Stomach (tissue), 8 donors: ENCODE measurements at regions not wholly inside any gene's neighbourhood (a gene's known extent, or its start where the extent isn't known, plus 50 kb on each side); places are given as distances from the start of the nearest gene placed in this dataset.
A peak's percentile ranks its signal among the peaks of the same experiment; 100 is the strongest.

Source experiments
- DNase-seq, 2 donors: peaks; one replicate each; pipeline versions ENCODE4 v3.0.0 to v3.0.0-alpha.2; 2013 to 2019
- H3K27ac ChIP-seq, 5 donors: fragments of 200-600 bp in 4 of 5; sonication (generic) in 4 of 5; one replicate each; pipeline ENCODE4 v1.5.1; 2013 to 2019; ENCODE audit warnings: mild to moderate bottlenecking in 1 of 5, moderate library complexity in 1 of 5
- H3K27me3 ChIP-seq, 3 donors: fragments of 200-600 bp; sonication (generic); one replicate each; pipeline ENCODE4 v1.5.1; 2017 to 2019; ENCODE audit warnings: mixed run types in 1 of 3
- H3K36me3 ChIP-seq, 4 donors: fragments of 200-600 bp; sonication (generic); 1 replicate in 3 of 4; 2 replicates in 1 of 4; pipeline ENCODE4 v1.5.1; 2016 to 2019
- H3K4me1 ChIP-seq, 4 donors: fragments of 200-600 bp; sonication (generic); one replicate each; pipeline ENCODE4 v1.5.1; 2016 to 2019
- H3K4me3 ChIP-seq, 4 donors: fragments of 200-600 bp; sonication (generic) in 3 of 4; one replicate each; pipeline ENCODE4 v1.5.1; 2016 to 2019; ENCODE audit warnings: mild to moderate bottlenecking in 1 of 4
- H3K9me3 ChIP-seq, 4 donors: fragments of 200-600 bp; sonication (generic); one replicate each; pipeline ENCODE4 v1.5.1; 2016 to 2019
- CTCF ChIP-seq, 7 experiments: fragments of 450-650 bp in 4 of 7; fragments of 200-600 bp in 3 of 7; sonication (generic) in 3 of 7; IDR thresholded peaks; one replicate each; pipeline ENCODE4 v1.5.1; 2016 to 2019; ENCODE audit warnings: antibody characterized with exemption in 7 of 7, control low read depth in 2 of 7, mild to moderate bottlenecking in 1 of 7
- EP300 ChIP-seq: sonication (generic); formaldehyde crosslinking; IDR thresholded peaks from one replicate; pipeline ENCODE4 v1.6.1; 2017; ENCODE audit warnings: antibody characterized with exemption
- POLR2A ChIP-seq, 4 donors: fragments of 450-650 bp; IDR thresholded peaks; one replicate each; pipeline ENCODE4 v1.6.1; 2016; ENCODE audit warnings: antibody characterized with exemption in 4 of 4, control low read depth in 2 of 4, mild to moderate bottlenecking in 1 of 4, moderate library complexity in 1 of 4
- POLR2AphosphoS5 ChIP-seq, 3 donors: sonication (generic); formaldehyde crosslinking; IDR thresholded peaks; one replicate each; pipeline ENCODE4 v1.6.1; 2016; ENCODE audit warnings: antibody characterized with exemption in 3 of 3
- WGBS, 5 donors: extraction: QIAGEN DNeasy Blood & Tissue Kit in 3 of 5; methylation state at CpG; one replicate each; pipeline versions ENCODE4 v1.1.5 to v1.1.7; 2013 to 2018; 5-methylcytosine and 5-hydroxymethylcytosine counted together
- intact Hi-C: fragments of 100-400 bp; cut with DNase I; formaldehyde crosslinking; loops from one replicate; pipeline ENCODE4 v1.15.1; 2023; ENCODE audit warnings: low total_unique reads
- donor health status: healthy with polysubstance abuse.
- donor health status: Bipolar disorder and iron deficiency.
- donor health status: healthy.

DNA sequence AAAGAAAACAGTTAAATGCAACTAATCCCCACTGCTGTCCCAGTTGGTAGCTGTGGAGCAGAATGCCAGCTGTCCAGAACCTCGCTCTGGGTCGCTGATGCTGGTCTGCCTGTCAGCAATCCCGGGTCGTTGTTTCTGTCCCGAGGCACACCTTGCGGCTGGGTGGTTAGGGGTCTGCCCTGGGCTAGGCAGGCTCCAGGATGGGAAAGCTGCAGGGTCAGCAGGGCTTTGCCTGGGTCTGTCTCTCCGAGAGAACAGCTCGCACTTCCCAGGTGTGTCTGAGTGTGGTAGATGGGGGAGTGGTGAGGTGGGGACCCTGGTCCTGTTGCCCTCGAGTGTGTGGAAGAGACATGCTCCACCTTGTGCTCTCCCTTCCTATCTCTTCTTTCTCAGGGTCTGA is 261.2 kb downstream of the CLIC5 start:
- no peak overlapping the region for H3K27ac ChIP-seq
- H3K9me3 ChIP-seq = no peaks in the 10 kb centered on the region
- peaks cover 0 to 13% (median 0%) of the 10 kb centered on the region in 3 donors for H3K27me3 ChIP-seq
- WGBS, 5 donors = 80 to 91% (median 88%) methylated on average over 7 to 9 of the region's 9 CpGs
- no peaks in the 10 kb centered on the region for H3K36me3 ChIP-seq
- no peak overlapping the region for H3K4me3 ChIP-seq
- no peak for DNase-seq
- TF ChIP-seq POLR2AphosphoS5 (IDR thresholded peaks at IDR 0.05) = no peak
- no peak for TF ChIP-seq POLR2A (IDR thresholded peaks at IDR 0.05)
- TF ChIP-seq CTCF (IDR thresholded peaks at IDR 0.05) = no peak
- intact Hi-C loops = no loop called here
- H3K4me1 ChIP-seq = no peaks in the 10 kb centered on the region

DNA sequence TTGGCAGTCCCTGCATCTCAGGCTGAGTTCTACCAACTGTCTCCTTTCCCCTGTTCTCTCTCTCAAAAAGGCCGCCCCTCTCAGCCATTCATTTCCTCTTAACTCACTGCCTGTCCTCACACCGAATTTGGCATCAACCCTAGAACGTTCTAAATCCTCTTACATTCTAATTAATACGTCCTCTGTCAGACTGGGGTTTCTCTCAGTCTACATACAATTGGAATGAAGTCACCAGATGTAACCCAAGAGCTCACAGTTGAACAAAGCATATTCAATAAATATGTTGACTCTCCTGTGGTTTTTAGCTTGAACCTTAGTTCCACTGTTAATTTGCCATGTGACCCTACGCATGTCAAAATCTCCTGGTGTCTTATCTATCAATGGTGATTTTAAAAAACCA is 269.6 kb downstream of the CLIC5 start:
- intact Hi-C loops = no loop called here
- Histone ChIP-seq H3K4me1 (peaks cover 0 to 15% (median 12%) of the 10 kb centered on the region in 4 donors), H3K27ac (no peak overlapping the region), H3K4me3 (no peak overlapping the region), H3K36me3 (no peaks in the 10 kb centered on the region), H3K27me3 (no peaks in the 10 kb centered on the region), H3K9me3 (peaks cover 0 to 14% (median 12%) of the 10 kb centered on the region in 4 donors)
- DNase-seq = peak in 1 of 2 donors; percentile 59
- WGBS, 5 donors = 52 to 71% (median 64%) methylated on average over 5 of the region's 5 CpGs
- TF ChIP-seq CTCF (IDR thresholded peaks at IDR 0.05) (no peak), POLR2AphosphoS5 (IDR thresholded peaks at IDR 0.05) (no peak), POLR2A (IDR thresholded peaks at IDR 0.05) (no peak), EP300 (no peak)

GRCh38 chr6:45743028-45743615 is 272.5 kb downstream of the CLIC5 start:
- Histone ChIP-seq H3K4me1 (peaks cover 0 to 15% (median 12%) of the 10 kb centered on the region in 4 donors), H3K36me3 (no peaks in the 10 kb centered on the region), H3K4me3 (no peak overlapping the region), H3K27ac (no peak overlapping the region), H3K27me3 (no peaks in the 10 kb centered on the region), H3K9me3 (peaks cover 0 to 11% (median 10%) of the 10 kb centered on the region in 4 donors)
- DNase-seq = no peak
- intact Hi-C loops = no loop called here
- 84 to 91% (median 87%) methylated on average over 7 of the region's 7 CpGs for WGBS, 5 donors
- TF ChIP-seq EP300 = no peak
- no peak for TF ChIP-seq CTCF (IDR thresholded peaks at IDR 0.05)
- no peak for TF ChIP-seq POLR2AphosphoS5 (IDR thresholded peaks at IDR 0.05)
- TF ChIP-seq POLR2A (IDR thresholded peaks at IDR 0.05) = no peak

- intact Hi-C loops = no loop called here
- Histone ChIP-seq H3K4me1 (peaks cover 0 to 15% (median 12%) of the 10 kb centered on the region in 4 donors), H3K27ac (peak overlapping the region in 1 of 5 donors; percentile 50), H3K27me3 (no peaks in the 10 kb centered on the region), H3K9me3 (peaks cover 0 to 6% (median 4%) of the 10 kb centered on the region in 4 donors), H3K4me3 (no peak overlapping the region), H3K36me3 (no peaks in the 10 kb centered on the region)
- 63 to 78% (median 66%) methylated on average over 4 of the region's 4 CpGs for WGBS, 5 donors
- TF ChIP-seq EP300 = no peak
- TF ChIP-seq POLR2A (IDR thresholded peaks at IDR 0.05) = no peak
- no peak for TF ChIP-seq POLR2AphosphoS5 (IDR thresholded peaks at IDR 0.05)
- TF ChIP-seq CTCF (IDR thresholded peaks at IDR 0.05) = no peak
- no peak for DNase-seq
Observed at GRCh38 chr6:45742591-45742990, 273.1 kb downstream of the CLIC5 start.
